Cardiac septum (tissue), 1 donor: ENCODE measurements at regions not wholly inside any gene's neighbourhood (a gene's known extent, or its start where the extent isn't known, plus 50 kb on each side); places are given as distances from the start of the nearest gene placed in this dataset.

Experiments used
- DNase-seq: peaks from one replicate; pipeline ENCODE4 v3.0.0-alpha.2; 2020; ENCODE audit warnings: low spot score
- intact Hi-C: fragments of 100-400 bp; cut with DNase I; formaldehyde crosslinking; loops from one replicate; pipeline ENCODE4 v1.14.0; 2022
- donor health status: DM: no; HTN: no; CAD: no.

GRCh38 chr5:96288845-96289185 is 144.2 kb downstream of the PCSK1 start:
- intact Hi-C loops, result no loop called here
- DNase-seq, result no peak

- DNase-seq, result no peak
- intact Hi-C loops, result no loop called here
These were observed 144.7 kb downstream of the PCSK1 start for GRCh38 chr5:96288166-96288844.

- intact Hi-C loops, result no loop called here
- no peak for DNase-seq
These were observed 145.9 kb downstream of the PCSK1 start for GRCh38 chr5:96287136-96287535.

GRCh38 chr5:96285823-96286222 is 147.2 kb downstream of the PCSK1 start:
- DNase-seq, result no peak
- intact Hi-C loops, result no loop called here

GRCh38 chr5:96284727-96285389 is 148.2 kb downstream of the PCSK1 start:
- no peak for DNase-seq
- intact Hi-C loops, result no loop called here

GRCh38 chr5:96283589-96283988 is 149.5 kb downstream of the PCSK1 start:
- intact Hi-C loops, result no loop called here
- DNase-seq, result no peak

GRCh38 chr5:96282020-96282419 is 151.0 kb downstream of the PCSK1 start:
- intact Hi-C loops, result no loop called here
- no peak for DNase-seq

- intact Hi-C loops, result no loop called here
- DNase-seq, result no peak
These were observed 152.1 kb downstream of the PCSK1 start for GRCh38 chr5:96280946-96281393.

- intact Hi-C loops, result no loop called here
- no peak for DNase-seq
These were observed 153.1 kb downstream of the PCSK1 start for GRCh38 chr5:96279801-96280542.

GRCh38 chr5:96278981-96279380 is 154.1 kb downstream of the PCSK1 start:
- no peak for DNase-seq
- intact Hi-C loops, result no loop called here

GRCh38 chr5:96275051-96275450 is 158.0 kb downstream of the PCSK1 start:
- intact Hi-C loops, result no loop called here
- no peak for DNase-seq

- no peak for DNase-seq
- intact Hi-C loops, result no loop called here
These were observed 167.6 kb downstream of the PCSK1 start for GRCh38 chr5:96265487-96265886.

GRCh38 chr5:96264047-96264446 is 169.0 kb downstream of the PCSK1 start:
- intact Hi-C loops, result no loop called here
- DNase-seq, result no peak

- no peak for DNase-seq
- intact Hi-C loops, result no loop called here
These were observed 170.9 kb downstream of the PCSK1 start for GRCh38 chr5:96262105-96262504.

- intact Hi-C loops, result no loop called here
- DNase-seq, result no peak
These were observed 173.0 kb downstream of the PCSK1 start for GRCh38 chr5:96260009-96260408.

- intact Hi-C loops, result loop anchor here (5.0 to 10.0 kb wide), 2 partner anchors 78 to 404 kb away; no protein-coding TSS in a partner anchor
- no peak for DNase-seq
These were observed 173.8 kb downstream of the PCSK1 start for GRCh38 chr5:96259151-96259772.

- DNase-seq, result no peak
- intact Hi-C loops, result loop anchor here (5.0 to 10.0 kb wide), 2 partner anchors 79 to 404 kb away; no protein-coding TSS in a partner anchor
These were observed 174.4 kb downstream of the PCSK1 start for GRCh38 chr5:96258692-96259091.

- no peak for DNase-seq
- intact Hi-C loops, result loop anchor here (5.0 to 10.0 kb wide), 2 partner anchors 79 to 403 kb away; no protein-coding TSS in a partner anchor
These were observed 175.1 kb downstream of the PCSK1 start for GRCh38 chr5:96257904-96258303.

GRCh38 chr5:96256795-96257470 is 176.1 kb downstream of the PCSK1 start:
- DNase-seq, result no peak
- intact Hi-C loops, result loop anchor here (5.0 to 10.0 kb wide), 2 partner anchors 80 to 402 kb away; no protein-coding TSS in a partner anchor
